Testis (tissue), 2 donors: ENCODE measurements at regions not wholly inside any gene's neighbourhood (a gene's known extent, or its start where the extent isn't known, plus 50 kb on each side); places are given as distances from the start of the nearest gene placed in this dataset.

Experiments used
- CTCF ChIP-seq, 3 experiments: fragments of 450-650 bp in 2 of 3; fragments of 200-600 bp in 1 of 3; sonication (generic) in 1 of 3; IDR thresholded peaks; one replicate each; pipeline ENCODE4 v1.5.1; 2016 to 2019; ENCODE audit warnings: antibody characterized with exemption in 3 of 3, mild to moderate bottlenecking in 2 of 3, moderate library complexity in 1 of 3
- POLR2A ChIP-seq: fragments of 450-650 bp; IDR thresholded peaks from one replicate; pipeline ENCODE4 v1.6.1; 2017; ENCODE audit warnings: antibody characterized with exemption, mild to moderate bottlenecking, moderate library complexity

GRCh38 chr15:62528505-62528904 is 363.4 kb upstream of the C2CD4B start:
- no peak for TF ChIP-seq CTCF (IDR thresholded peaks at IDR 0.05)
- TF ChIP-seq POLR2A, result no peak
